ENCODE measurements at regions not wholly inside any gene's neighbourhood (a gene's known extent, or its start where the extent isn't known, plus 50 kb on each side); places are given as distances from the start of the nearest gene placed in this dataset.

DNA sequence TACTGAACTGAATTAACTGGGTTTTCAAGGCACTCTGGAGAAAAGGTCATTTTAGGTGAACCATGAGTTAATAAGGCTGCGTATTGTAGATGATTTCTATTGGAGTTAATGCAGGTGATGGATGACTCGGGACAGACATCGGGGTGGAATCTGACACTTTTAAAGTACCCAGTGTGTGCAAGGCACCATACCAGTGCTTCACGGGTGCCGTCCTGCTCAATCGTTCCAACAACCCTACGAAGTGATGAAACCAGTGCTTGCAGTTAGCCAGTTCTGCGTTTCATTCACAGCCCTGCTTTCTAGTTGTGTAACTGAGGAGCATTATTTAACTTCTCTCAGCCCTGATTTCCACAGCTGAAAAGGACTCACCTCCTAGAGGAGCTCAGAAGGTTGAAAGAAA, 216.5 kb downstream of the BARX2 start:
- intact Hi-C loops (cut with micrococcal nuclease; ENCODE audit: unreplicated experiment), result no loop called here
- TF ChIP-seq SIN3A (IDR thresholded peaks at IDR 0.05; ENCODE audit: borderline replicate concordance, insufficient read depth, low read depth, low read length) (no peak), TCF7L2 (IDR thresholded peaks at IDR 0.05; ENCODE audit: low read depth, low read length) (no peak), POLR2AphosphoS5 (IDR thresholded peaks at IDR 0.05; ENCODE audit: low read depth, low read length) (no peak)
- TF ChIP-seq, protein P1, sequence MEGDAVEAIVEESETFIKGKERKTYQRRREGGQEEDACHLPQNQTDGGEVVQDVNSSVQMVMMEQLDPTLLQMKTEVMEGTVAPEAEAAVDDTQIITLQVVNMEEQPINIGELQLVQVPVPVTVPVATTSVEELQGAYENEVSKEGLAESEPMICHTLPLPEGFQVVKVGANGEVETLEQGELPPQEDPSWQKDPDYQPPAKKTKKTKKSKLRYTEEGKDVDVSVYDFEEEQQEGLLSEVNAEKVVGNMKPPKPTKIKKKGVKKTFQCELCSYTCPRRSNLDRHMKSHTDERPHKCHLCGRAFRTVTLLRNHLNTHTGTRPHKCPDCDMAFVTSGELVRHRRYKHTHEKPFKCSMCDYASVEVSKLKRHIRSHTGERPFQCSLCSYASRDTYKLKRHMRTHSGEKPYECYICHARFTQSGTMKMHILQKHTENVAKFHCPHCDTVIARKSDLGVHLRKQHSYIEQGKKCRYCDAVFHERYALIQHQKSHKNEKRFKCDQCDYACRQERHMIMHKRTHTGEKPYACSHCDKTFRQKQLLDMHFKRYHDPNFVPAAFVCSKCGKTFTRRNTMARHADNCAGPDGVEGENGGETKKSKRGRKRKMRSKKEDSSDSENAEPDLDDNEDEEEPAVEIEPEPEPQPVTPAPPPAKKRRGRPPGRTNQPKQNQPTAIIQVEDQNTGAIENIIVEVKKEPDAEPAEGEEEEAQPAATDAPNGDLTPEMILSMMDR (IDR thresholded peaks at IDR 0.05), result no peak
- TF ChIP-seq, protein P2, sequence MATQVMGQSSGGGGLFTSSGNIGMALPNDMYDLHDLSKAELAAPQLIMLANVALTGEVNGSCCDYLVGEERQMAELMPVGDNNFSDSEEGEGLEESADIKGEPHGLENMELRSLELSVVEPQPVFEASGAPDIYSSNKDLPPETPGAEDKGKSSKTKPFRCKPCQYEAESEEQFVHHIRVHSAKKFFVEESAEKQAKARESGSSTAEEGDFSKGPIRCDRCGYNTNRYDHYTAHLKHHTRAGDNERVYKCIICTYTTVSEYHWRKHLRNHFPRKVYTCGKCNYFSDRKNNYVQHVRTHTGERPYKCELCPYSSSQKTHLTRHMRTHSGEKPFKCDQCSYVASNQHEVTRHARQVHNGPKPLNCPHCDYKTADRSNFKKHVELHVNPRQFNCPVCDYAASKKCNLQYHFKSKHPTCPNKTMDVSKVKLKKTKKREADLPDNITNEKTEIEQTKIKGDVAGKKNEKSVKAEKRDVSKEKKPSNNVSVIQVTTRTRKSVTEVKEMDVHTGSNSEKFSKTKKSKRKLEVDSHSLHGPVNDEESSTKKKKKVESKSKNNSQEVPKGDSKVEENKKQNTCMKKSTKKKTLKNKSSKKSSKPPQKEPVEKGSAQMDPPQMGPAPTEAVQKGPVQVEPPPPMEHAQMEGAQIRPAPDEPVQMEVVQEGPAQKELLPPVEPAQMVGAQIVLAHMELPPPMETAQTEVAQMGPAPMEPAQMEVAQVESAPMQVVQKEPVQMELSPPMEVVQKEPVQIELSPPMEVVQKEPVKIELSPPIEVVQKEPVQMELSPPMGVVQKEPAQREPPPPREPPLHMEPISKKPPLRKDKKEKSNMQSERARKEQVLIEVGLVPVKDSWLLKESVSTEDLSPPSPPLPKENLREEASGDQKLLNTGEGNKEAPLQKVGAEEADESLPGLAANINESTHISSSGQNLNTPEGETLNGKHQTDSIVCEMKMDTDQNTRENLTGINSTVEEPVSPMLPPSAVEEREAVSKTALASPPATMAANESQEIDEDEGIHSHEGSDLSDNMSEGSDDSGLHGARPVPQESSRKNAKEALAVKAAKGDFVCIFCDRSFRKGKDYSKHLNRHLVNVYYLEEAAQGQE (IDR thresholded peaks at IDR 0.05; ENCODE audit: insufficient read depth in 1 of 2, low read depth in 2 of 2, low read length in 1 of 2), result no peak

DNA sequence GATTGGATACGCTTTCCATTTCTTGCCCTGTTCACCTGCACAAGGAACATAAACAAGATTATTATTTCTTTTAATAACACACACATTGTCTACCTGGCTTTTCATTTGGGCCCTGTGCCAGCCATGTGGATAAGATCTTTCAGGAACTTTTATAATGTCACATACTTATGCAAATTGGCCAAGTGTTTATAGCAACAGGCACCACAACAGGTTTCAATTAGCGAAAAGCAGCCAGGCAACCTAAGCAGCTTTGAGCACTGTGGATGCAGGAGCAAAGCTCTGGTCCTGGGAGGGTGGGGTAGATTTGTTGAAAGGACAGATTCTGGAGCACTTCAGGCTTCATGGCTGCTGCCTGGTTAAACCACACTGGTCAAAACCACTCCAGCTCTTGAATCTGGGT, 217.4 kb downstream of the BARX2 start:
- DNase-seq (ENCODE audit: low read depth, low spot score) (no peak), ATAC-seq (no peak)
- no peaks in the 10 kb centered on the region for H3K9me3 ChIP-seq (ENCODE audit: control insufficient read depth, insufficient read depth, low read depth, low read length)
- H3K27me3 ChIP-seq (ENCODE audit: control insufficient read depth, insufficient read depth, low read length), result no peaks in the 10 kb centered on the region
- intact Hi-C loops (cut with micrococcal nuclease; ENCODE audit: unreplicated experiment), result no loop called here
- ChIA-PET POLR2A (no interaction called here), CTCF (no interaction called here)
- BruUV-seq (replicated peaks), result no TSS peak
- no peaks in the 10 kb centered on the region for H3K4me1 ChIP-seq (ENCODE audit: control insufficient read depth, insufficient read depth, low read length)
- no peaks in the 10 kb centered on the region for H3K36me3 ChIP-seq (ENCODE audit: control insufficient read depth, insufficient read depth, low read length)
- H3K4me3 ChIP-seq (ENCODE audit: low read depth in 2 of 2, low read length in 2 of 2), result no peak overlapping the region
- in situ Hi-C loops (cut with HindIII; ENCODE audit: low pct_unique_long_range_greater_than_20kb, low sequenced_read_pairs), result no loop called here
- TF ChIP-seq, protein P1 (IDR thresholded peaks at IDR 0.05), result no peak
- H3K27ac ChIP-seq (ENCODE audit: low read length), result no peak overlapping the region

More for the DNA sequence above, 216.5 kb downstream of the BARX2 start:
- CTCF ChIA-PET, result no interaction called here
- in situ Hi-C loops (cut with HindIII; ENCODE audit: low pct_unique_long_range_greater_than_20kb, low sequenced_read_pairs), result no loop called here
- BruUV-seq (replicated peaks), result no TSS peak
- DNase-seq (ENCODE audit: low read depth, low spot score) (no peak), ATAC-seq (no peak)
- Histone ChIP-seq H3K36me3 (ENCODE audit: control insufficient read depth, insufficient read depth, low read length) (no peaks in the 10 kb centered on the region), H3K4me1 (ENCODE audit: control insufficient read depth, insufficient read depth, low read length) (no peaks in the 10 kb centered on the region), H3K27ac (ENCODE audit: low read length) (no peak overlapping the region), H3K4me3 (ENCODE audit: low read depth in 2 of 2, low read length in 2 of 2) (no peak overlapping the region), H3K9me3 (ENCODE audit: control insufficient read depth, insufficient read depth, low read depth, low read length) (no peaks in the 10 kb centered on the region), H3K27me3 (ENCODE audit: control insufficient read depth, insufficient read depth, low read length) (no peaks in the 10 kb centered on the region)
- POLR2A ChIA-PET, result interaction anchor here (0.6 kb wide), 1 partner anchor 16 kb away, joined by 3 read pairs; no protein-coding TSS in a partner anchor
